AG09319 (cell line): ENCODE measurements at regions not wholly inside any gene's neighbourhood (a gene's known extent, or its start where the extent isn't known, plus 50 kb on each side); places are given as distances from the start of the nearest gene placed in this dataset.

ENCODE experiments used
- DNase-seq: peaks from one replicate; pipeline ENCODE4 v3.0.0-alpha.2; 2010; ENCODE audit warnings: low read depth; ENCODE audit errors: extremely low read depth
- CTCF ChIP-seq: IDR thresholded peaks from 2 replicates; pipeline ENCODE4 v1.5.1; 2011; ENCODE audit warnings: low read depth, mild to moderate bottlenecking, inconsistent platforms, low read length, moderate library complexity

- no peak for TF ChIP-seq CTCF
- no peak for DNase-seq
These were observed 187.4 kb upstream of the NFIB start for GRCh38 chr9:14501366-14501765.

DNA sequence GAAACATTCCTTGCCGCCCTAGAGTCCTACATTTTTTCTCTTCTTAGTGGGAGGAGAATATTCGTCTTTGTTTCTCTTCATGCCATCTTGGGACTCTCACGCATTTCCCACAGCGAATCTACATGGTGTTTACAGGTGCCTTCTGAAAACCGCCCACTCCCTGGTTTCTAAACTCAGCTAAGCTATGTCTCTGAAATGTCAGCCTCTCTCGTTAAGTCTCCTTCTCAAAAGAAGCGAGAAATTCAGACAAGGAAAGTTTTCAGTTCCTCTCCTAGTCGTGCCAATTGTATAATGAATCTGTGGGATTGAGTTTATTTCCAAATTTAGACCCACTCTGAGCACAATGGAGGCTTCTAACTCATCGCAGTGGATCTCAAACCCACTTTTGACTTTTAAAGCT lies 186.8 kb upstream of the NFIB start:
- no peak for DNase-seq
- no peak for TF ChIP-seq CTCF

DNA sequence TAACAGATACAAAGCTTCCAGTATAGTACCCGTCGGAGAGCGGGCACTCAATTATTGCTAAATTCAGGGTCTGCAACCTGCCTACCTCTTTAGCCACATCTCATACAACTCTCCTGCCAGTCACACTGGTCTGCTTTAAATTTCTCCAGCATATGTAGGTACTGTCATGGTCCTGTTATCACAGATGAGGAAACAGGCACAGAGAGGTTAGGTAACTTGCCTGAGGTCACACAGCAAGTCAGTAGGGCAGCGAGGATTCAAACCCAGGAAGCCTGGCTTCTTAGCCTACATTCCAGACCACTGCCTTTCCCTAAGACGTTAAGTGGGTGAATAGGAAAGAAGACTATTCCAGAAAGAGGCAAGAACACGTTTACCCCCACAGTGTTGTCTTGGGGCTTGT lies 186.0 kb upstream of the NFIB start:
- no peak for DNase-seq
- no peak for TF ChIP-seq CTCF

DNA sequence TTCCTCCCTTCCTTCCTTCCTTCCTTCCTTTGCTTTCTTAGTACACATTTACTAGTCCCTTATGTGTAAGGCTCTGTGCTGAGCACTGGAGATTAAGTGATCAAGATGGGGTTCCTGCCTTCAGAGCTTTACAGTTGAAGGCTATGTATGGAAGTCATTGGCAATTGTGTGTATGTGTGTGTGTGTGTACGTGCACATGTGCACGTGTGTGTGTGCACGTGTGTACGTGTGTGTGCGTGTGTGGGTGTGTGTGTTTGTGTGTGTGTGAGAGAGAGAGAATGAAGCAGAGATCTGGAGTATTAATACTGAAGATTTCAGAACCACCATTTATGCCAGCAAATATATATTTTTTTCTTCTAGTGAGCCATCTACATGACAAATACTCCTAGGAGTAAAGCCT lies 184.9 kb upstream of the NFIB start:
- no peak for TF ChIP-seq CTCF
- no peak for DNase-seq

- no peak for DNase-seq
- TF ChIP-seq CTCF: no peak
These were observed 183.5 kb upstream of the NFIB start for GRCh38 chr9:14497476-14497875.

DNA sequence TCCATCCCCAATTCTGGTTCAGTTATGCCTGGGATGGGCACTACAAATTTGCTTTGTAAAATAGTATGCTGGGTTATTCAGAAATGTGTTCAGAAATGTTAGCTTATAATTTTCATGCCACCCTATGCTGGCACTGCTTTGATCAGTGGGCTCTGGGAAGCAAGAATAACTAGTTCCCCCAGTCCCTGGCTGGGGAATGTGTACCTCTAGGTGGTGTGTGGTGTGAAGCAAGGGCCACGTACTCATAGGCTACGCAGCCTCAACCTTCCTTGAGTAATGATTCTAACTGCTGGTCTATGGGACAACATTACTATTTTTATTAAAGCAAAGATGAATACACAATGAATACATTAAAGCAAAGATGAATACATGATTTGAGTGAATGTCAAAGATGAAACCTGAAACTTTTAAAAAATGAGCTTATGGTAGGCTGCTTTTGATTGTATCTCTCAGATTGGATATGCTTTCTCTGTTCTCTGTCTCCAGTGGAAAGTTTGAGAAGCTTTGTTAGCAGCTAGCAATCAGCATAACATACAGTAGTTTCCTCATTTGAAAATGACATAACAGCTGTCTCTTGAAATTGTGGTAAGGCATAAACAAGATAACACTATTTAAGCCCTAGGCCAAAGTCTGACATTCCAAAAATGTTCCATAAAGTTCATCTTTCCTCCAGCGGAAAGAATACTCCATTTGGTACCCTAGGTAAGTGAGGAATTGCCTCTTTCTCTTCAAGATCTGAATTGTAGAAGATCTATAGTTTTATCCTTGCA lies 174.7 kb upstream of the NFIB start:
- DNase-seq: no peak
- no peak for TF ChIP-seq CTCF

- no peak for DNase-seq
These were observed 173.7 kb upstream of the NFIB start for GRCh38 chr9:14487547-14488185.

More at GRCh38 chr9:14487547-14488185, 173.7 kb upstream of the NFIB start:
- TF ChIP-seq CTCF: no peak
